NCI-H2029 treated with DMSO at 0.1 percent for 48 hours (cell line): ENCODE measurements at regions not wholly inside any gene's neighbourhood (a gene's known extent, or its start where the extent isn't known, plus 50 kb on each side); places are given as distances from the start of the nearest gene placed in this dataset.
A peak's percentile ranks its signal among the peaks of the same experiment; 100 is the strongest.

Experiments
- DNase-seq: peaks from one replicate; lab custom pipeline; 2025; lab: John Stamatoyannopoulos, UW

DNA sequence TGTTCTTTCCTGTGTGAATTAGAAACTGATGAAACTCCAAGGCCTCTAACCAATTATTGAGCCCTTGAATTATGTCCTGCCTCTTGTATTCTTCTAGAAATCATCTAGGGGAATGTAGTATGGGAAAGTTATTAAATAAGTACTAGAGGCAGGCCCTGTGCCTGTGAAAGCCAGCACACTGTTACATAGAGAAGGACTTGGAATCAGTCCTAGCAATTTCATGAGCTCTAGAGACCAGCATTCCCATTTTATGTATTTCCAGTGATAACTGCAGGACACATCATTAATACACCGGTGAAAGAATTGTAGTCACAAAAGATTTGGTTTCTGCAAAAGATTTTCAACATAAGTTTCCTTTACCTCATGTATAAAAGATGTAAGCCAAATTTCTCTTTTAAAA, 168.5 kb upstream of the VLDLR start:
- no peak for DNase-seq

DNA sequence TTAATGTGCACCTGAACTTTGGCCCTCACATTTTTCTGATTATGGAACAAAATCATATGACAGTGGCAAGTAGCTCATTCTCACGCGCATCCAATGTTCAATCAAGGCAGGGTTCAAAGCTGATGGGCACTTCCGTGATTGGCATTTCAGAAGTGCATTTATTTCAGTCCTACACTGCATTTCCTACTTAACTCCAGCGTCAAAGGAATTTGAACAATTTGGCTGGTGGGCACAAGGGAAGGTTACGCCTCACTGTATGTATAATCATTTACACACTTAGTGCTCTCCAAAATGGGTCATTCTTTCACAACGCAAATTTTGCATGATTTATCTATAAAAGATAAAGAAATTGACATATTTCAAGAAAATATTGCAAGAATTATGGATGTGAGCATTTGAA, 167.9 kb upstream of the VLDLR start:
- no peak for DNase-seq

DNA sequence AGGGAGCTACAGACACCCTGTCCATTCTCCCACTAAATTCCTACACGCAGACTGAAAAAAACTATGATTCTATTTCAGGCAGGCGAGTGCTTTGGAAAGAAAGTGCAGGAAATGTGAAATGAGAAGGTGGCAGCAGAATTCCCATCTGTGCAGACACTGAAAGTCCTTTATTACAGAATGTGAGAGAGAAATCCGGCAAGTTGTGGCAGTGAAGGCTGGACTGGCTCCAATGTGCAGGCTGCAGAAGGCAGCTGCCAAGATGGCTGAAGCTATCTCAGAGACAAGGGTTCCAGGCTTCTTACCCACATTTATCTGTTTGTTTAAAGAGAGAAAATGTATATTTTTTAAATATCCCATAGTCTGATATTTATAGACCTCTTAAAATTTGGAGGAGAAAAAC, 161.8 kb upstream of the VLDLR start:
- DNase-seq, result no peak

DNA sequence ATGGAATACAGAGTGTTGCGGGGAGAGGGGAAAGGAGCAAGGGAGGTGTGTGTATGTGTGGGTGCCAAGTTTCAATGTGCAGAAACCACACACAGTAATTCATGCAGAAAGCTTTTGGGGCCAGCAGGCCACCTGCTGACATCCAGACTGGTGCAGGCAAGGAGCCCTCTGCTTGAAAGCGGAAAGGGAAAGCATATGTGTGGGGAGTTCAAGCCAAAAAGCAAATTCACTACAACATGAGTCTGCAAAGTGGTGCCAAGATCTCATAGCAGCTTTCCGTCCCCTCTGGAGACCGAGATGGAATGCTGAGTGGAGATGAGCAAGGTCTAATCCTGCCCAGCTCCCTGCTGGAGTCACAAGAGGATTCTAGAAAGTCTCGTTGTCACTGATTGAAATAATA, 159.7 kb upstream of the VLDLR start:
- DNase-seq, result no peak

DNA sequence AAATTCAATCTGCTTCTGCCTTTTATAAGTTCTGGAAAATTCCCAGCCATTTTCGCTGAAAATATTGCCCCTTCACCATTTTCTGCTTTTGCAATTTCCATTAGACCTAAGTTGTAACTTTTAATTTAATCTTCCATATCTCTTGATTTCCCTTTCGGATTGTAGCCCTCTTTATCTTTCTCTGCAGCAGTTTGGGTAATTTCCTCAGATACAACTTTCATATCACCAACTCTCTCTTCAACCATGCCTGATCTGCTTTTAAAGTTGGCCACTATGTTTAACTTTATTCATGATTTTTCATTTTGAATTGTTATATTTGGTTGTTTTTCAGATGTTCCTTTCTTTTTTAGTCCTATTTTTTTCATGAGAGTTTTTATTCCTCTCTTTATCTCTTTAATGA, 157.0 kb upstream of the VLDLR start:
- DNase-seq, result no peak

DNA sequence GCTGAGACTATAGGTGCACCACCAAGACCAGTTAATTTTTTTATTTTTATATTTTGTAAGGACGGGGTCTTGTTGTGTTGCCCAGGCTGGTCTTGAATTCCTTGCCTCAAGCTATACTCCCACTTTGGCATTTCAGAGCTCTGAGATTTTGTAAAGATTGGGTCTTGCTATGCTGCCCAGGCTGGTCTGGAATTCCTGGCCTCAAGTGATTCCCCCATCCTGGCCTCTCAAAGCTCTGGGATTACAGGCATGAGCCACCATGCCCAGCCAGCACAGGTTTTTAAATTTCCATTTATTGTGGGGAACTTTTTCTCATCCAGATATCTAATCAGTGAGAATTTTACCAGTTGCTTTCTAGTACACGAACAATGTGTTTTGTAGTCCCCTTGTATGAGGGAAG, 156.1 kb upstream of the VLDLR start:
- DNase-seq, result no peak

DNA sequence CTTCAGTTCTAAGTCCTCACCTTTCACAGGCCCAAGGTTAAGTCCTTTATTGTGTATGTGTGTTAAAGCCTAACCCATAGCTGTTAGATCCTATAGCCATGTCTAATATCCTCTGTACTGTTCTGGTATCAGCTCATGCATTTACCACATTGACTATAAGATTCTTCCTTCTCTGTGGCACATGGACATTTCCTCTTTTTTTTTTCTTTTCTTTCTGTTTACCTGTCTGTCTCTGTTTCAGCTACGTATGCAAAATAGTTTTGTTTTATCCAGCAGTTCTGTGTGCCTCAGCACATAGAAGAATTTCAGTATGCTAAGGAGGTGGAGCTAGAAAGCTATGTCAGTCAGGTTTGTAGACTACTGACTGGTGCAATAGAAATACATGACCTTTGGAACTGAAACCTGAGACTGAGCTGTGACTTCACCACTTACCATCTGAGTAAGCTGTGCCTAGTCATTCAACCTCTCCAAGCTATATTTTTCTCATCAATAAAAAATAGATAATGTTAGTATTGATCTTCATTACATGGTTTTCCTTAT, 155.6 kb upstream of the VLDLR start:
- DNase-seq, result peak; percentile 23

DNA sequence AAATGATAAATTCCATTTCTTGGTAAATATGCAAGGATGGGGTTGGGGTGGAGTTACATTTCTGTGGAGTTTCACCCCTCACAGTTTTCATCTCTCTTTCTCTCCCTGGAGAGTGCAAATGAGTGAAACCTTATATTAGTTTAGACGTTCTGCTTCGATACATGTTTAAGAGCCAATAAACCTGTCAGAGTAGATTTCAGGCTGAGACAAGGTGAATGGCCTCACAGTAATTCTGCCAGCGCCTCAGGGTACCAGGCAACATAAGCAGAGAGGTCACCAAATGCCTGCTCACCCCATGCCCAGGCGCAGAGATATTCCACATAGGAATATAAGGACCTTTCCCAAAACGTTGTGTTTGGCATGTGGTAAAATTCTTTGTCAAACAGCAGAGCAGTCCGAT, 154.9 kb upstream of the VLDLR start:
- DNase-seq, result peak; percentile 10

DNA sequence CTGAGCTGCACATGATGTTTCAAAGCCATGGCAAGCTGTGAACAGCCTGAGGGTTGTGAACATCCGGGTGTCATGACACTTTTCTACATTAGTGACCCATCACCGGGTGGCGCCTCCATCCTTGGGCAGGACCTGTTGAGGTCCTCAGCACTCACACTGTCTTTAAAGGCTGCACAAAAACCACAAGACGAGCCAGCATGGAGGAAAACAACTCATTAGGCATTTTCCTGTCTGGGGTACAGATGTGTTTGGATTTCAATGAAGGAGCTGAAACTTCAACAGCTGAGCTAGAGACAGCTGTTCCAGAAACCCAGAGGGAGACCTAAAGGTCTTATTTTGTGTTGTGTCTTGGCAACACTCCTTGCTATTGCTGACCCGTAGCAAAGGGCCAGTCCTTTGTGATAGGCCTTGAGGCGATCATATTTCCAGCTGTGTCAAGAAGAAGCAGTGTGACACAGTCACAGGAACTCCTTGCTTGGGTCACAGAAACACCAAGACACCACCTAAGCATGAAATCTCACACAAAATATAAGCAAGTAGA, 151.8 kb upstream of the VLDLR start:
- DNase-seq, result no peak

DNA sequence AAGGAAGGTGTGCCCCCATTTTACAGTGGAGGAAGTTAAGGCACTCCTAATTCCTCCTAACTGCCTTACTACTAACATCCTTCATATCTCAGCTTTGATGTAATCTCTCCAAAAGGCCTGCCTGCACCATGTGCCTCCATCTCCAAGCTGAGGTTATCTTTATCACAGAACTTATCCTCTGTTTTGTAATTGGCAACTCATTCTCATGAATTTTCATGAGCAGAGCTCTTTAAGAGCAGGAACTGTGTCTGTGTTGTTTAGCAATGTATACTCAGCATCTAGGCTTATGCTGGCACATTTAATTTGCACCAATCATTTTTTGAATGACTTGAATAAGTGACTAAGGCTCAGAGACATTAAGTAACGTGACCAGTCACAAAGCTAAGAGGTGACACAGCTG, 147.9 kb upstream of the VLDLR start:
- no peak for DNase-seq

DNA sequence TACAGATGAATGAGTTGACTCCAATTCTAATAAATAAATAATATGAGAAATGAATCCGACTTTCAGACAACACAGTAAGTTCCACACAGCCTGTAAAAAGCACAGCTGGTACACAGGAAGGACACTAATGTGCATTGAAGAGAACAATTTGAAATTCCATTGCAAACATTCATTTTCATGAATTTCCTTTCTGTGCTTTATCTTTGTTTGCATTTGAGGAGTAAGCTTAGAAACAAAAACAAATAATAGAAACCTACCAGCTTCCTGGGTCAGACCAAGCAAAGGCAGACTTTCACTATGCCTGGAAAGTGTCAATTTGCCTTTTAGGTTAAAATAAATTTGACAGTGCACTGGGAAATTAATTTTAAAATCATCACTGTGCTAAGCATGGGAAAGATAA, 143.8 kb upstream of the VLDLR start:
- DNase-seq, result no peak

DNA sequence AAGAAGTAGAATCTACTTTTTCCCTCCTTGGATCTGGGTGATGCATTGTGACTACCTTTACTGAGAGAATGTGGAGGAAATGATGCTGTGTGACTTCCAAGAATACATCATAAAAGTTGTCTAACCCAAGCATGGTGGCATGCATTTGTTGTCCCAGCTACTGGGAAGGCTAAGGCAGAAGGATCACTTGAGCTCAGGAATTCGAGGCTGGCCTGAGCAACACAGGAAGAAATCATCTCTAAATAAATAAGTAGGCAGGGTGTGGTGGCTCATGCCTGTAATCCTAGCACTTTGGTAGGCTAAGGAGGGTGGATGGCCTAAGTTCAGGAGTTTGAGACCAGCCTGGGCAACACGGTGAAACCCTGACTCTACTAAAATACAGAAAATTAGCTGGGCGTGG, 143.2 kb upstream of the VLDLR start:
- no peak for DNase-seq

DNA sequence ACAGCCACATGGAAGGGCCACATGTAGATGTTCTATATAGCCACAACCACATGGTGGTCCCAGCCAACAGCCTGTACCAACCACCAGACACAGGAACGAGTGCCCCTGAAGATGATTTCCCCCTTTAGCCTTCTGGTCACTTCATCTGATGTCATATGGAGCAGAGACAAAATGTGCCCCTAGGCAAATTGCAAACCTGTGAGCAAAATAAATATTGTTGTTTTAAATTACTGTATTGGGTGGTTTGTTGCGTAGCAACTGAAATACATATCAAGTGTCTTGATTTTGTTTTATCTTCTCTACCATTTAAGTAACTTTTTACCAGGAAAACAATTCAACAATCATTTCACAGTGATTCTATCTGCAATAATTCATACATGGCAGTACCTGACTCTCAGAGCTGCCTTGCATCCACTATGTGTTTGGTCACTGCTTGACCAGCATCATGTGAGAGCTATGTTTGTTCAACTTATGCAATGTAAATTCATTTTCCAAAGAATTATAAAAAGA, 142.5 kb upstream of the VLDLR start:
- no peak for DNase-seq

DNA sequence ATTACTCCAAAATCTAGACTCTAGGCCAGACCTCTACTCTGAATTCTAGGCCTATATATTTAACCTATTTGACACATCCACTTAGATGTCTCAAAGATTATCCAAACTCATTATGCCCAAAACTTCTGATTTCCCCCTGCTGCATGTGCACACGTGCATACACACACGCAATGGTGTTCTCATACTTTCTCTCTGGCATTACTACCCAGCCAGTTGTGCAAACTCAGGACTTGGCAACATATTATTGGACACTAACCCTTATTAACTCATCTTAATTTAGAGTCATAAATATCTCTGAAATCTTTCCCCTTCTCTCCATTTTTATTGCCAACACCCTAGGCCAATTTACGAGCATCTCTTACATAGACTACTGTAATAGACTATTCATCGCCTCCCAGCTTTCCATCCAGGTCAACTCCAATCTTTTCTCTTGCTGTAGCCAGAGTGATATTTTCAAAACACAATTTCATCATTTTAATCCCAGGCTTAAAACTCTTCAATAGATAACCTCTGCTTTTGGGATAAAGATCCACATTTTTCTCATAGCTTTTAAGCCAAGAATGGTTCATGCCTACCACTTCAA, 141.2 kb upstream of the VLDLR start:
- DNase-seq, result no peak

DNA sequence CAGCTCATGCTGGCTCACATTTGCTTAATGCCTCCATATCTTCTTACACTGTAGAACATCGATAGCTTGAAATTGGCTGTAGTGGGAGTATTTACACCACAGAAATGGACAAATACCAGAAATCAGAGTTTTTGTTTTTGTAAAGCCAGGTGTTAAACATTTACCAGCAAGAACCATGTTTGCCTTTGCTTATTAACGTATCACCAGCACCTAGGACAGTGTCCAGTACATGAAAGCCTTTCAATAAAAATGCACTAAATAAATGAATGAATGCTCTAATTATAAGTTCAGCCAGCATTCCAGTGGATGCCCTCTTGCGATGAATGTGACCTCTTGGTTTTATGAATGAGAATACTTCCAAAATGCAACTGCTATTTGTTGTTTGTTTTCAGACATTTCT, 140.4 kb upstream of the VLDLR start:
- DNase-seq, result no peak

DNA sequence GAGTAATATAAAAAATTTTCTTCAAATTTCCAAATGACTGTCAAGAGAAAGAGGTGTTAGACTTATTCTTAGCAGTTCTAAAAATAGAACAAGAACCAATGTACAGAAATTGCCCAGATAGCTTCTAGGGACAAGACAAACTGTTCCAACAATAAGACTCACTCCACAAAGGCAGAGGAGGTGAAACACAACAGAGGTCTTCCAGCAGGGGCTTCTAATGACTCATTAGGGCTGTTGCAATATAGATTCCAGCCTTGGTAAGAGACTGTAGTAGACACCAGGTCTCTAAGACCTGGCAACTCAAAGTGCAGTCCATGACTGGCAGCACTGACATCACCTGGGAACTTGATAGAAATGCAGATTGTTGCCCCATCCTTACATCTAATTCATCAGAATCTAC, 134.6 kb upstream of the VLDLR start:
- DNase-seq, result no peak

DNA sequence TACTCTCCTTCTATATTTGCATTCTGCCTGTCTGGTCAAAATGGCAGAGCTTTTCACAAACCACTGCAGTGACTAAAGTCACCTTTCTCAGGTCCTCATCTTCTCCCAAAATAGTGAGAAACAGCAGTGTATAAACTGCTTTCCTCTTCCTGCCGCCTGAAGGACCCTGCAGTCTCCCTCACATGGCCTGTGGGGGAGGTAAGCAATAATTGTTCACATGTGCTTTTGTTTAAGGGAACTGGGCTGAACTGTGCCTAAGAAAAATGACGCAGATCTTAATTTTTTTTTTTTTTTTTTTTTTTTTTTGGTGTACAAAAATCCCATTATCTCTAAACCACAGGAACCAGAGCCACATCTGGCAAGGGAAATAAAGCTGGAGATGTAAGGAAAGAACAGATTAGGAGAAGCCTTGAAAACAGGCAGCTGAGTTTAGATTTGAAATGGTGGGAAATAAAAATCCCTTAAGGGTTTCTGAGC, 131.7 kb upstream of the VLDLR start:
- no peak for DNase-seq

DNA sequence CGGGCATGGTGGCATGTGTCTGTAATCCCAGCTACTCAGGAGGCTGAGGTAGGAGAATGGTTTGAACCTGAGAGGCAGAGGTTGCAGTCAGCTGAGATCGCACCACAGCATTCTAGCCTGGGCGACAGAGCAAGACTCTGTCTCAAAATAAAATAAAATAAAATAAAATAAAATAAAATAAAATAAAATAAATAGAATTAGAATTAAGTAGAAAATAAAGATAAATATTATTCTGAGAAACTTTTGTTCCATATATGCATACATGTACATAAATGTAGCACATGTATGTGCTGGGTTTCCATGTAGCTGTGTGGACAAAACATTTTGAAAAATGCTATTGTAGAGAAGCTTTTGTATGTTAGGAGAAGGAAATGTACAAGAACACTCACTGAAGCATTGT, 129.4 kb upstream of the VLDLR start:
- DNase-seq, result no peak

DNA sequence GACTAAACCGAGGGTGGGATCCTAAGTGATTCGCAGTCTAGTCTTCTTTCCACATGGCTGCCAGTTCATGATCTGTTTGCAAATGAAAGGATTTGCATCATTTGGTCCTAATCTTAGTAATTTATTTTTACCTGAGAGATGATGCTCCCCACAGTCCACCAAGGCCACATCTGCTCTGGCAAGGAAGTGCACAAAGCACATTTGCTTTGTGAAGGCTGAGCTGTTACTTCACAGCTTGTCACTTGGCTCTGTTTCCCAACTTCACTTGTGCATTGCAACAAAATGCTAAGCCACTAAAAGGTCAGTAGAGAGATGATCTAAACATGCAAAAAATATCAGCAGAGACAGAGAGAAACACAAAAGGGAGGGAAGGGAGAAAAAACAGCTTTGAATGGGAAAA, 128.5 kb upstream of the VLDLR start:
- no peak for DNase-seq

DNA sequence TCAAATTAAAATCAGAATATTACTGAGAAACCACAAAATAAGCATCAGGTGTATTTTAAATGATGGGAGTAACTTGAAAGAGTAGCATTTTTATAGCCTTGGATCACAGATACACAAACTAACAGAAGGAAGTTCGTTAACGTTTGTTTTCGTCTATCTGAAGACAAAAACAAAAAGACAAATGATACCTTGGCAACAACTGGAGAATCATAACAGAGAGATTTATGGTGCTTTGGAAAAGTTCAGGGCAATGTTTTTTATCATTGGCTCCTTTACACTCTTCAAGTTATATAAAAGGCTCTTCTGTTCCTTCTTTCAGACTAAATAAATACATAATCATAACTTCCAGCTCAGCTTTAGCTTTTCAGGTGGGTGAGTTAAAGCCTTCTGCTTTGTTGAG, 128.1 kb upstream of the VLDLR start:
- DNase-seq, result no peak

DNA sequence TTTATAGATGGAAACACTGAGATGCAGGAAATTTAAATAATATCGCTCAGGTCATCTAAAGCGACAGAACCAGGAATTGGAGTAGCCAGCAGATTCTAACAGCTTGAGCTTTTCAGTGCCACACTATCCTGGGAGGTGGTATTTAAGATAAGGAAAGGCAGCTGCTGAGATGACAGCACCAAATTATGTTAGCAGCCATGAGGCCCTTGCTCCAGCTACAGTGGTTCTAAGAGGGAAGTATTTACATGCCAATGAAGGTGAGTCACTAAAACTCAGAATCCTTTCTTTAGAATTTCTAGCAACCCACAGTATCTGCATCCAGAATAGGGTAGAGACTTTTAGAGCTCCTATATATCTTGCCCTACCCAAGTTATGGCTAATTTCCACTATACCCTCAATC, 127.0 kb upstream of the VLDLR start:
- no peak for DNase-seq

DNA sequence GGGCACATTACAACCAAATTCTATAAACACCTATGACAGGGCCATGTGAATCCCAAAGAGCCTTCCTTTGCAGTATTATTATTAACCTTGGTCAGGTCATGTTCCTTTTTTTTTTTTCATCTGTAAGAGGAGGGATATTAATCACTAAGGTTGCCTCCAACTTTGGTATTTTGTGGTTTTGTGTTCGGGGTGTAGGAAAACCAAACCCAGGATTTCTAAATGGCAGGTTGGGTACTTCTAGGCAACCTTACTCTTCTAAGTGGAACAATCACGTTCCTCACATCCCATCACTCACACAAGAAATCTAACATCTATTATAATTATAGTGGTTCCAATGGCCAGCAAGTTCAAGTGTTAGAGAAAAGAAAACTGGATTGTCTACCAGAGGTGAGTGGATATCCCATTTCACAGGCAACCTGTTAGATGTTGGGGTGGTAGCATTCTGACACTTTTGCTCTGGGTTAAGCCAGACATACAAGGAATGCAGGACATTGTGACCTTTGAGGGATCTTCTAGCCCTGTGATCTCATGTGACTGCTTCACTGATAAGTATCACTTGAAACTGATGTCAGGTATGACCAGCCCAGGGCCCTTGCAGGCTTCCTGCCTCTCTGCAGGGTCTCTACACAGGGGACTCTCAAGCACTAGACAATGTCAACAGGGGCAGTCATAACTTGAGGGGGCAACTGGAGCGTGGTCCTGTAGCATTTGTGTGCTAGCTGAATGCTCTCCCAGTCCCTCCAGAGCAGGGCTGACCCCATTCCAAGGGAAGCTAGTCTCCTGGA, 126.2 kb upstream of the VLDLR start:
- no peak for DNase-seq

DNA sequence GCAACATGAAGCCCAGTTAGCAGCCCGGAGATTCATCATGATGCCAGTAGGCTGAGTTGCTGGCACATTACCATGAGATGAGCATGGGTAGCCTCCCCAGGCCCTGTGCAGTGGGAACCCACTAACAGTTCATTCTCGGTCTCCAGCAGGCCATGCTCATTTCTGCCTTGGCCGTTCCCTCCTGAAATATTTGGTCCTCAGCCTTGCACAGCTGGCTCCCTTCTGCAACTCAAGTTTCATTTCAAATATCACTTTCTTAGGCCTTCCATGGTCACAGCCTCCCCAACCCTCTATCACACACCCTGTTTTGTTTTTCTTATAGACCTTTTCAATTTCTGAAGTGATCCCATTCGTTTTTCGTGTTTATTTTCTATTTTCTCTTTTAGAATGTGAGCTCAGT, 125.4 kb upstream of the VLDLR start:
- no peak for DNase-seq
